ENCODE measurements at regions not wholly inside any gene's neighbourhood (a gene's known extent, or its start where the extent isn't known, plus 50 kb on each side); places are given as distances from the start of the nearest gene placed in this dataset.

- H3K36me3 Mint-ChIP-seq (ENCODE audit: low read depth): no peaks in the 10 kb centered on the region
- intact Hi-C loops (cut with micrococcal nuclease): no loop called here
- no peaks in the 10 kb centered on the region for H3K27me3 Mint-ChIP-seq
- no peaks in the 10 kb centered on the region for H3K4me1 Mint-ChIP-seq
- no peak overlapping the region for H3K4me3 Mint-ChIP-seq
- no peak for DNase-seq
- H3K9me3 Mint-ChIP-seq: no peaks in the 10 kb centered on the region
- H3K27ac Mint-ChIP-seq: no peak overlapping the region
These were observed 56.4 kb downstream of the NEUROD6 start for GRCh38 chr7:31284106-31284505.

GRCh38 chr7:31271641-31272405 is 68.7 kb downstream of the NEUROD6 start:
- Mint-ChIP-seq H3K27ac (no peak overlapping the region), H3K4me3 (no peak overlapping the region), H3K36me3 (ENCODE audit: low read depth) (no peaks in the 10 kb centered on the region), H3K27me3 (no peaks in the 10 kb centered on the region), H3K9me3 (no peaks in the 10 kb centered on the region), H3K4me1 (no peaks in the 10 kb centered on the region)
- DNase-seq: no peak
- intact Hi-C loops (cut with micrococcal nuclease): no loop called here

GRCh38 chr7:31267486-31267885 is 73.0 kb downstream of the NEUROD6 start:
- H3K9me3 Mint-ChIP-seq: no peaks in the 10 kb centered on the region
- intact Hi-C loops (cut with micrococcal nuclease): no loop called here

GRCh38 chr7:31263338-31263737 is 77.2 kb downstream of the NEUROD6 start:
- Mint-ChIP-seq H3K4me1 (no peaks in the 10 kb centered on the region), H3K9me3 (no peaks in the 10 kb centered on the region), H3K36me3 (ENCODE audit: low read depth) (no peaks in the 10 kb centered on the region), H3K27ac (no peak overlapping the region), H3K4me3 (no peak overlapping the region), H3K27me3 (no peaks in the 10 kb centered on the region)
- intact Hi-C loops (cut with micrococcal nuclease): no loop called here
- no peak for DNase-seq

More at GRCh38 chr7:31267486-31267885, 73.0 kb downstream of the NEUROD6 start:
- Mint-ChIP-seq H3K4me1 (no peaks in the 10 kb centered on the region), H3K36me3 (ENCODE audit: low read depth) (no peaks in the 10 kb centered on the region), H3K4me3 (no peak overlapping the region), H3K27me3 (no peaks in the 10 kb centered on the region), H3K27ac (no peak overlapping the region)
- no peak for DNase-seq

- no peak overlapping the region for H3K4me3 Mint-ChIP-seq
These were observed 79.2 kb downstream of the NEUROD6 start for GRCh38 chr7:31261341-31261740.

GRCh38 chr7:31260851-31261250 is 79.7 kb downstream of the NEUROD6 start:
- no peak for DNase-seq
- H3K4me3 Mint-ChIP-seq: no peak overlapping the region
- H3K27me3 Mint-ChIP-seq: no peaks in the 10 kb centered on the region
- intact Hi-C loops (cut with micrococcal nuclease): no loop called here
- no peak overlapping the region for H3K27ac Mint-ChIP-seq
- no peaks in the 10 kb centered on the region for H3K36me3 Mint-ChIP-seq (ENCODE audit: low read depth)
- no peaks in the 10 kb centered on the region for H3K9me3 Mint-ChIP-seq
- no peaks in the 10 kb centered on the region for H3K4me1 Mint-ChIP-seq

More at GRCh38 chr7:31261341-31261740, 79.2 kb downstream of the NEUROD6 start:
- H3K27ac Mint-ChIP-seq: no peak overlapping the region
- intact Hi-C loops (cut with micrococcal nuclease): no loop called here
- H3K9me3 Mint-ChIP-seq: no peaks in the 10 kb centered on the region
- no peak for DNase-seq
- no peaks in the 10 kb centered on the region for H3K36me3 Mint-ChIP-seq (ENCODE audit: low read depth)
- no peaks in the 10 kb centered on the region for H3K27me3 Mint-ChIP-seq
- no peaks in the 10 kb centered on the region for H3K4me1 Mint-ChIP-seq

- no peak overlapping the region for H3K4me3 Mint-ChIP-seq
- no peaks in the 10 kb centered on the region for H3K9me3 Mint-ChIP-seq
- H3K27ac Mint-ChIP-seq: no peak overlapping the region
- H3K27me3 Mint-ChIP-seq: no peaks in the 10 kb centered on the region
- intact Hi-C loops (cut with micrococcal nuclease): no loop called here
- DNase-seq: no peak
- no peaks in the 10 kb centered on the region for H3K4me1 Mint-ChIP-seq
- no peaks in the 10 kb centered on the region for H3K36me3 Mint-ChIP-seq (ENCODE audit: low read depth)
These were observed 82.1 kb downstream of the NEUROD6 start for GRCh38 chr7:31258391-31258790.

GRCh38 chr7:31256506-31256905 is 84.0 kb downstream of the NEUROD6 start:
- H3K9me3 Mint-ChIP-seq: no peaks in the 10 kb centered on the region
- no peaks in the 10 kb centered on the region for H3K4me1 Mint-ChIP-seq
- intact Hi-C loops (cut with micrococcal nuclease): no loop called here
- H3K27ac Mint-ChIP-seq: no peak overlapping the region
- no peak for DNase-seq
- H3K27me3 Mint-ChIP-seq: no peaks in the 10 kb centered on the region
- H3K4me3 Mint-ChIP-seq: no peak overlapping the region
- H3K36me3 Mint-ChIP-seq (ENCODE audit: low read depth): no peaks in the 10 kb centered on the region

- Mint-ChIP-seq H3K27ac (no peak overlapping the region), H3K27me3 (peaks cover under 1% of the 10 kb centered on the region), H3K36me3 (ENCODE audit: low read depth) (no peaks in the 10 kb centered on the region), H3K4me1 (no peaks in the 10 kb centered on the region), H3K9me3 (no peaks in the 10 kb centered on the region), H3K4me3 (no peak overlapping the region)
- DNase-seq: no peak
- intact Hi-C loops (cut with micrococcal nuclease): no loop called here
These were observed 85.6 kb downstream of the NEUROD6 start for GRCh38 chr7:31254926-31255325.

GRCh38 chr7:31253532-31253931 is 87.0 kb downstream of the NEUROD6 start:
- Mint-ChIP-seq H3K4me1 (no peaks in the 10 kb centered on the region), H3K4me3 (no peak overlapping the region), H3K36me3 (ENCODE audit: low read depth) (no peaks in the 10 kb centered on the region)

GRCh38 chr7:31251441-31251840 is 89.1 kb downstream of the NEUROD6 start:
- peaks cover 4% of the 10 kb centered on the region for H3K27me3 Mint-ChIP-seq
- intact Hi-C loops (cut with micrococcal nuclease): no loop called here
- no peaks in the 10 kb centered on the region for H3K4me1 Mint-ChIP-seq
- H3K4me3 Mint-ChIP-seq: no peak overlapping the region
- H3K9me3 Mint-ChIP-seq: no peaks in the 10 kb centered on the region
- no peak overlapping the region for H3K27ac Mint-ChIP-seq
- no peaks in the 10 kb centered on the region for H3K36me3 Mint-ChIP-seq (ENCODE audit: low read depth)
- no peak for DNase-seq

More at GRCh38 chr7:31253532-31253931, 87.0 kb downstream of the NEUROD6 start:
- intact Hi-C loops (cut with micrococcal nuclease): no loop called here
- no peaks in the 10 kb centered on the region for H3K9me3 Mint-ChIP-seq
- no peak overlapping the region for H3K27ac Mint-ChIP-seq
- no peak for DNase-seq
- H3K27me3 Mint-ChIP-seq: peaks cover 4% of the 10 kb centered on the region

GRCh38 chr7:31249671-31250070 is 90.9 kb downstream of the NEUROD6 start:
- no peak for DNase-seq
- Mint-ChIP-seq H3K27me3 (peaks cover 4% of the 10 kb centered on the region), H3K4me1 (no peaks in the 10 kb centered on the region), H3K4me3 (no peak overlapping the region), H3K9me3 (no peaks in the 10 kb centered on the region), H3K36me3 (ENCODE audit: low read depth) (no peaks in the 10 kb centered on the region), H3K27ac (no peak overlapping the region)
- intact Hi-C loops (cut with micrococcal nuclease): no loop called here

- Mint-ChIP-seq H3K9me3 (no peaks in the 10 kb centered on the region), H3K27ac (no peak overlapping the region), H3K36me3 (ENCODE audit: low read depth) (no peaks in the 10 kb centered on the region), H3K27me3 (no peaks in the 10 kb centered on the region), H3K4me3 (no peak overlapping the region), H3K4me1 (no peaks in the 10 kb centered on the region)
- intact Hi-C loops (cut with micrococcal nuclease): no loop called here
- DNase-seq: no peak
These were observed 103.7 kb downstream of the NEUROD6 start for GRCh38 chr7:31236868-31237267.

- Mint-ChIP-seq H3K4me1 (no peaks in the 10 kb centered on the region), H3K4me3 (no peak overlapping the region), H3K27ac (no peak overlapping the region), H3K9me3 (no peaks in the 10 kb centered on the region), H3K36me3 (ENCODE audit: low read depth) (no peaks in the 10 kb centered on the region), H3K27me3 (no peaks in the 10 kb centered on the region)
- intact Hi-C loops (cut with micrococcal nuclease): no loop called here
- DNase-seq: no peak
These were observed 105.5 kb downstream of the NEUROD6 start for GRCh38 chr7:31234836-31235605.

Data from activated CD4-positive, alpha-beta T cell treated with anti-CD3 and anti-CD28 coated beads, Interleukin-2, amount 10 ng/mL, durations not matched to agents 24 days and 14 days (primary cell).